Lower leg skin (tissue), 3 donors: ENCODE measurements at regions not wholly inside any gene's neighbourhood (a gene's known extent, or its start where the extent isn't known, plus 50 kb on each side); places are given as distances from the start of the nearest gene placed in this dataset.

Experiments used
- POLR2A ChIP-seq, 2 donors: fragments of 450-650 bp; IDR thresholded peaks; one replicate each; pipeline ENCODE4 v1.6.1; 2016 to 2017; ENCODE audit warnings: antibody characterized with exemption in 2 of 2, mild to moderate bottlenecking in 1 of 2, moderate library complexity in 1 of 2
- TF ChIP-seq, protein P1 (sequence below), 3 donors: fragments of 450-650 bp; IDR thresholded peaks; one replicate each; pipeline ENCODE4 v1.5.1; 2016; ENCODE audit warnings: antibody characterized with exemption in 3 of 3, mild to moderate bottlenecking in 3 of 3, moderate library complexity in 2 of 3

DNA sequence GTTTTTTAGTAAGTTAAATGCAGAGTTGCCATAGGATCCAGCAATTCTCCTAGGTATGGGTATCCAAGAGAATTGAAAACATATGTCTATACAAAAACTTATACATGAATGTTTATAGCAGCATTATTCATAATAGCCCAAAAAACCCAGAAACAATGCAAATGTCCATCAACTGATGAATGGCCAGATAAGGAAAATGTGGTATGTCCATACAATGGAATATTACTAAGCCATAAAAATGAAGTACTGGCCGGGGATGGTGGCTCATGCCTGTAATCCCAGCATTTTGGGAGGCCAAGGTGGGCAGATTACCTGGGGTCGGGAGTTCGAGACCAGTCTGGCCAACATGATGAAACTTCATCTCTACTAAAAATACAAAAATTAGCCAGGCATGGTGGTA lies 156.1 kb upstream of the PSMD7 start:
- TF ChIP-seq POLR2A (IDR thresholded peaks at IDR 0.05), result no peak
- TF ChIP-seq, protein P1, sequence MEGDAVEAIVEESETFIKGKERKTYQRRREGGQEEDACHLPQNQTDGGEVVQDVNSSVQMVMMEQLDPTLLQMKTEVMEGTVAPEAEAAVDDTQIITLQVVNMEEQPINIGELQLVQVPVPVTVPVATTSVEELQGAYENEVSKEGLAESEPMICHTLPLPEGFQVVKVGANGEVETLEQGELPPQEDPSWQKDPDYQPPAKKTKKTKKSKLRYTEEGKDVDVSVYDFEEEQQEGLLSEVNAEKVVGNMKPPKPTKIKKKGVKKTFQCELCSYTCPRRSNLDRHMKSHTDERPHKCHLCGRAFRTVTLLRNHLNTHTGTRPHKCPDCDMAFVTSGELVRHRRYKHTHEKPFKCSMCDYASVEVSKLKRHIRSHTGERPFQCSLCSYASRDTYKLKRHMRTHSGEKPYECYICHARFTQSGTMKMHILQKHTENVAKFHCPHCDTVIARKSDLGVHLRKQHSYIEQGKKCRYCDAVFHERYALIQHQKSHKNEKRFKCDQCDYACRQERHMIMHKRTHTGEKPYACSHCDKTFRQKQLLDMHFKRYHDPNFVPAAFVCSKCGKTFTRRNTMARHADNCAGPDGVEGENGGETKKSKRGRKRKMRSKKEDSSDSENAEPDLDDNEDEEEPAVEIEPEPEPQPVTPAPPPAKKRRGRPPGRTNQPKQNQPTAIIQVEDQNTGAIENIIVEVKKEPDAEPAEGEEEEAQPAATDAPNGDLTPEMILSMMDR (IDR thresholded peaks at IDR 0.05), result no peak
